NCI-H1694 (cell line): ENCODE measurements at regions not wholly inside any gene's neighbourhood (a gene's known extent, or its start where the extent isn't known, plus 50 kb on each side); places are given as distances from the start of the nearest gene placed in this dataset.

Source experiments
- DNase-seq: peaks from one replicate; lab custom pipeline; 2025; lab: John Stamatoyannopoulos, UW

GRCh38 chr5:103851091-103851490 is 288.5 kb upstream of the NUDT12 start:
- DNase-seq = no peak

- DNase-seq = no peak
Observed at GRCh38 chr5:103849934-103850333, 287.3 kb upstream of the NUDT12 start.

- DNase-seq = no peak
Observed at GRCh38 chr5:103847060-103847459, 284.5 kb upstream of the NUDT12 start.

GRCh38 chr5:103842936-103843335 is 280.3 kb upstream of the NUDT12 start:
- no peak for DNase-seq

GRCh38 chr5:103840600-103840999 is 278.0 kb upstream of the NUDT12 start:
- DNase-seq = no peak

DNA sequence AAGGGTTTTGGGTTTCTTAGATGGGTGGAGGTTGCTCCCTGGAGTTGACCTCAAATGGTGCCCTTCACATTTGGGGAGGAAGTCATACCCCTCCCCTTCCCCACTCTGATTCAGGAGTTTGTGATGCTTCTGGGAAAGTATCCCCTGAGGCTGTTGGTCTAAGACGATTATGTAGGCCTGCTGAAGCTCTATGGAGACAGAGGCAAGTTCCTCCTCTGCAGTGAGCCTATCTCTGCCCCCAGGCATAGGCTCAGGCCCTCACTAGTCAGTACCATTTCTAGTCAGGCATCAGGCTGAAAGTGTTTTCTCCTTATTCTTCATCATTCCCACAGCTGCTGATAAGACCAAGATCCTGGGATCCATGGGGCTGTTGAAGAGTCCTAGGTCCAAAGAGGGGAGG is 271.6 kb upstream of the NUDT12 start:
- no peak for DNase-seq

DNA sequence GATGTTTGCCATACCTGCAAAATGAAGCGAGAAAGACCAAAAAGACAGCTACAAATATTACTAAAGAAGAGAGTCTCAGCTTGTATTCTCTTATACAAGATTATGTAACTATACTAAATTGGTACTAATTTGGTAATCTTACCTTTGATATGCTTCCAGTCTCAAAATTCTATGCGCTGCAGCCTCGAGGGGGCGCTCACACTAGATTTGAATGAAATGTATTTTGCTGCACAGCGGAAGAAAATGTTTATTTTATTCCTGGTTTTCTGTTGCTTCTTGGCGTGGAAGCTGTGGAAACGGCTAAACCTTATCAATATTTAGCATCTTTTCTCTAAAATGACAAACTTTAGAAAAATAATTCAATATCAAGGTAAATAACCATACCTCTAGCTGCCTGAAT is 267.0 kb upstream of the NUDT12 start:
- DNase-seq = no peak

- DNase-seq = no peak
Observed at GRCh38 chr5:103827976-103828375, 265.4 kb upstream of the NUDT12 start.

DNA sequence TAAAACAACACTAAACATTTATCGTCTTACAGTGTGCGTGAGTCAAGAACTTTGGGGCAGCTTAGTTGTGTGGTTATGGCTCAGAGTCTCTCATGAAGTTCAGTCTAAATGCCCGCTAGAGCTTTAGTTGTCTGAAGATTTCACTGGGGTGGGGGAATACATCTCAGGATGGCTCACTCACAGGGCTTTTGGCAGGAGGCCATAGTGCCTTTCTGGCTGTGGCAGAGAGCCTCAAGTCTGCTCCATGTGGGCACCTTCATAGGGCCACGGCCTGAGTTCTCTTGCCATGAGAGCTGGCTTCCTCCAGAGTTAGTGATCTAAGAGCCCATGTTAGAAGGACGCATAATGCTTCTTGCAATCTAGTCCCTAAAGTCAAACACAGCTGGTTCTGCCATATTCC is 258.8 kb upstream of the NUDT12 start:
- no peak for DNase-seq

DNA sequence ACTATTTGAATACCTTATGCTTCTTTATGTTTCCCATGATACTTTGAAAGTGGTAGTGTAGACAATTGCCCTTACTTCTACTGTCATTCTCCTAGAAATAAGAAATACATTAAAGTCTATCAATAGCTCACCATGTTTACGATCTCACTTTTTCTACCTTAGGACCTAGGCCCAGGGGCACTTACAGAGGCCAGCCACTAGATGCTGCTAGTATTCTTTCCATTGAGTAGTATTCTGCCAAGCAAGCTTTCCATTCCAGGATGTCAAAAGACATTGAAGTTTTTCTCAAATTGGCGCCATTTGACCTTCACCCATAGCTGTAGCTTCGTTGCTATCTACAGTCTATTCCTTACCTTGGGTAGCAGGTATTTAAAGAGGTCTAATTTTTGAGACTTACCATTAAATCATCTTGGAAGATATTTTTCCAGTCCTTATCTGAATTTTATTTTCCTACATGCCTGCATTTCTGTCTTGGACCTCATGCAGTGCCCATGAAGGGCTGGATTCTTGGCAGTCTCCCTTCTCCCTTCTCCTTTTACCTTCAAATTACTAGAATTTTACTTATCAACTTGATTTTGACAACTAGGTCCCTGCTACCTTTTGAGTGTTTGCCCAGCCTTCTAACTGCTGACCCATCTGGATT is 246.0 kb upstream of the NUDT12 start:
- peak; percentile 44 for DNase-seq

DNA sequence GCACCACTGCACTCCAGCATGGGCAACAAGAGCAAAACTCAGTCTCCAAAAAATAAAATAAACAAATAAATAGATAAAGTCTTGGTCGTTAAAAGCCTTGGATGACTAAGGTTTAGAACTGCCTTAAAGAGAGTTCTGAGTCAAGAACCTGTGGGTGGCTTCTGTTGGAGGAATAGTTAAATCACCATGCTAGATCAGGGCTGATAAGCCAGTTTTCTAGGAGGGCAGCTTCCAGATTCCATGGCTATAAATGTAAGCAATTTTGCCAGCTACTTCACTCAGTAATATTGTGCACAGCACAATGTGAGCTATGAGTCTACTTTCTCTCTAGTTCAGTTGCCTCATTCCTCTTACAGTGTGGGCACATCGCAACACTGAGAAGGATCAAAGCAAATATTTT is 242.1 kb upstream of the NUDT12 start:
- no peak for DNase-seq

GRCh38 chr5:103801681-103802080 is 239.1 kb upstream of the NUDT12 start:
- no peak for DNase-seq

GRCh38 chr5:103800741-103801495 is 238.3 kb upstream of the NUDT12 start:
- no peak for DNase-seq

DNA sequence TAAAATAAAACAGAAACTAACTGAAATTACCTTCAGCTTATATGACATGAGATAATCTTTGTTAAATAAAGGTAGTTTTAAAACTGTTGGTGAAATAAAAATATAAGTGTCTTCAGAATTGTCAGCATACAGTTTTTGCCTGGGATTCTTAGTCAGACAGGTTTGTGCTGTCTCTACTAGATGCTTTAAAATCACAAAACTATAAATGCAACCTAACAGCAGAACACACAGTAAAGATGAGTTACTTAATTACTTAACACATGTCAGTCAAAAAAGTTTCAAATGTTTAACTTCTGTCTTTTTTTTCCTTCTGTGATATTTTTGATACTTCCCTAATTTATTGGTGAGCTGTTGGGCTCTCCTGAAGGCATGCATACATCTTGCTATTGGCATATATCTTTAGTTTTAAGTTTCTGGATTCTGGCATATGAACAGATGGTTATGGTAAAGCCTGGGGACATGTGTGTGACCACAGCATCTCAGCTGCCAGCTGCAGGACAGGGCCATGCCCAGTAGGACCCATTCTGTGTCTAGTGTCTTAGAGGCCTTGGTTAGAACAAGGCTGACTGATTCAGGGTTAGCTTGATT is 231.1 kb upstream of the NUDT12 start:
- DNase-seq = no peak

GRCh38 chr5:103785569-103785968 is 223.0 kb upstream of the NUDT12 start:
- DNase-seq = no peak

GRCh38 chr5:103783669-103784068 is 221.1 kb upstream of the NUDT12 start:
- DNase-seq = no peak

DNA sequence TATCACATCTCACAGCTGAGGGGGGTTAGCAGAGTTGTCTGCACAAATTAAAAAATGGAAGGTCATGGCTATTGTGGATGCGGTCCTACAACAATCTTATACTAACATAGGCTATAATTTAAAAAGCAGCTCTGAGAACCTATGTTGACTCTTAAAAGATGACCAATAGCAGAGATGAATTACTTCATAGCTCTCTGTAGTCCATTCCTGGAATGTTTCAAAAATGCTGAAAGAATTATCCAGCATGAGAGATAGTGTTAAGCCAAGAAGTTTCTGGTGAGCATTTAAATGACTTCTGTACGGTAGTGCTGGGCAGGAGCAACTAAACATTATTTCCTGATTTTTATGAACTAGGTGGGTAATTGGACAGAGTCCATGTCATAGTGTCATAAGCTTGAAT is 218.2 kb upstream of the NUDT12 start:
- DNase-seq = no peak

- DNase-seq = no peak
Observed at GRCh38 chr5:103774721-103775120, 212.1 kb upstream of the NUDT12 start.

GRCh38 chr5:103772248-103772647 is 209.7 kb upstream of the NUDT12 start:
- DNase-seq = no peak

DNA sequence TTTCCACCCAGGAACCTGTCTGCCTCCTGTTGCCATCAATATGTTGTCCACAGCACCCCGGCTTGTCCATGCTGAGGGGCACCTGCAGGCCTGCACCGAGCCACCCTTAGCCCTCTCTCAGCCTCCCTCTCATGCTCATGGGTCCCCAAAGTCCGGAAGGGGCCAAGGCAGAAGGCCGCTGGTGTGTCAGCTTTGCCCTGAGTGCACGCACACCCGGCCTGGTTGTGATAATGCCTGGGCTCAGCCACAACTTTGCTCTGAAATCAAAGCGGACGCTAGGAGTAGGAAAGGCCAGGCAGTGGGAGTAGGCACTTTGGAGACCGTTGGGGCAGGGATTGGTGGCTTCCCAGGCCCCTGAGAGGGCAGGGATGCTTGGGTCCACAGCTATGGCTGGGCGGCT is 201.8 kb upstream of the NUDT12 start:
- DNase-seq = no peak

GRCh38 chr5:103758996-103759395 is 196.4 kb upstream of the NUDT12 start:
- DNase-seq = peak; percentile 6

DNA sequence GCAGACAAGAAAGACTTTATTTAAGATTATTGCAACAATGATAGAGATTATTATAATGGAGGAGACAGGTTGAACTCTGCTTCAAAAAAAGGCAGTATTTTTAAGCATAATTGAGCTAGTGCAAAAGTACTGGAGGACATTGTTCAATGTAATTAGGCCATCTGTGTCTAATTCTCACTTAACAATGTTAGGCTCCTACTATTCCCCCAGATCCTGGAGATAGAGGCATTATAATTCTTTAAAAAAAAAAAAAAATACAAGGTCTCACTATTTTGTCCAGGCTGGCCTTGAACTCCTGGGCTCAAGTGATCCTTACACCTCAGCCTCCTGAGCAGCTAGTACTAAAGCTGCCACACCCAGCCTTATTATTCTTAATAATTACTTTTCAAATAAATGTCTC is 193.4 kb upstream of the NUDT12 start:
- DNase-seq = no peak

- no peak for DNase-seq
Observed at GRCh38 chr5:103745353-103746065, 182.9 kb upstream of the NUDT12 start.
